NB4 (cell line): ENCODE measurements at regions not wholly inside any gene's neighbourhood (a gene's known extent, or its start where the extent isn't known, plus 50 kb on each side); places are given as distances from the start of the nearest gene placed in this dataset.

Experiments
- POLR2A ChIP-seq: IDR thresholded peaks from 2 replicates; pipeline ENCODE4 v1.6.1; 2011; ENCODE audit warnings: mild to moderate bottlenecking; ENCODE audit not compliant: insufficient read length; ENCODE audit errors: extremely low read depth
- TF ChIP-seq, protein P1 (sequence below): IDR thresholded peaks from one replicate; pipeline ENCODE4 v1.5.1; 2012; ENCODE audit warnings: low read depth, low read length

DNA sequence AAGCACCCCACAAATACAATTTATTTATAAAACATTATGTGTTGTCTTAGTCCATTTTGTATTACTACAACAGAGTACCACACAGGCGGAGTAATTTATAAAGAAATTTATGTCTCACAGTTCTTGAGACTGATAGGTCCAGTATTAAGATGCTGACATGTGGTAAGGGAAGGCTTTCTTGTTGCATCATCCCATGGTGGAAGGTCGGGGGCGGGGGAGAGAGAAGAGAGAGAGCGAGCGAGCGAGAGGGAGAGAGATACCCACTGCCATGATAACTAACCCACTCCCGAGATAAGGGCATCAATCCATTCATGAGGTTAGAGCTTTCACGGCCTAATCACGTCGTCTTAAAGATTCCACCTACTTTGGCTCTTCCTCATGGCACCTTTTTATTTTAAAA, 117.8 kb downstream of the KCNJ12 start:
- TF ChIP-seq POLR2A: no peak
- TF ChIP-seq, protein P1, sequence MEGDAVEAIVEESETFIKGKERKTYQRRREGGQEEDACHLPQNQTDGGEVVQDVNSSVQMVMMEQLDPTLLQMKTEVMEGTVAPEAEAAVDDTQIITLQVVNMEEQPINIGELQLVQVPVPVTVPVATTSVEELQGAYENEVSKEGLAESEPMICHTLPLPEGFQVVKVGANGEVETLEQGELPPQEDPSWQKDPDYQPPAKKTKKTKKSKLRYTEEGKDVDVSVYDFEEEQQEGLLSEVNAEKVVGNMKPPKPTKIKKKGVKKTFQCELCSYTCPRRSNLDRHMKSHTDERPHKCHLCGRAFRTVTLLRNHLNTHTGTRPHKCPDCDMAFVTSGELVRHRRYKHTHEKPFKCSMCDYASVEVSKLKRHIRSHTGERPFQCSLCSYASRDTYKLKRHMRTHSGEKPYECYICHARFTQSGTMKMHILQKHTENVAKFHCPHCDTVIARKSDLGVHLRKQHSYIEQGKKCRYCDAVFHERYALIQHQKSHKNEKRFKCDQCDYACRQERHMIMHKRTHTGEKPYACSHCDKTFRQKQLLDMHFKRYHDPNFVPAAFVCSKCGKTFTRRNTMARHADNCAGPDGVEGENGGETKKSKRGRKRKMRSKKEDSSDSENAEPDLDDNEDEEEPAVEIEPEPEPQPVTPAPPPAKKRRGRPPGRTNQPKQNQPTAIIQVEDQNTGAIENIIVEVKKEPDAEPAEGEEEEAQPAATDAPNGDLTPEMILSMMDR: no peak
